Fibroblast of lung (primary cell): ENCODE measurements at regions not wholly inside any gene's neighbourhood (a gene's known extent, or its start where the extent isn't known, plus 50 kb on each side); places are given as distances from the start of the nearest gene placed in this dataset.
A peak's percentile ranks its signal among the peaks of the same experiment; 100 is the strongest.

Experiments
- DNase-seq, 2 donors: peaks; one replicate each; pipeline versions ENCODE4 v3.0.0 to v3.0.0-alpha.2; 2010; ENCODE audit warnings: low read depth in 2 of 2
- H2AFZ ChIP-seq: 2 replicates; pipeline ENCODE4 v1.5.1; 2012; ENCODE audit warnings: low read length, control low read depth, inconsistent platforms
- H3K27ac ChIP-seq: 2 replicates; pipeline ENCODE4 v1.5.1; 2011; ENCODE audit warnings: low read length, control low read depth; ENCODE audit not compliant: insufficient read depth
- H3K27me3 ChIP-seq: 2 replicates; pipeline ENCODE4 v1.5.1; 2011; ENCODE audit warnings: mild to moderate bottlenecking, low read length; ENCODE audit not compliant: control insufficient read depth, insufficient read depth
- H3K36me3 ChIP-seq: 2 replicates; pipeline ENCODE4 v1.5.1; 2011; ENCODE audit warnings: low read length; ENCODE audit not compliant: control insufficient read depth, insufficient read depth
- H3K4me1 ChIP-seq: 2 replicates; pipeline ENCODE4 v1.5.1; 2011; ENCODE audit warnings: low read length; ENCODE audit not compliant: control insufficient read depth, insufficient read depth; ENCODE audit errors: extremely low read depth
- H3K4me2 ChIP-seq: 2 replicates; pipeline ENCODE4 v1.5.1; 2011; ENCODE audit warnings: low read length, control low read depth; ENCODE audit not compliant: insufficient read depth; ENCODE audit errors: extremely low read depth
- H3K4me3 ChIP-seq, 4 experiments: fragments of 200-600 bp in 1 of 4; sonication (generic) in 1 of 4; replicated peaks in 1 of 4; 2 replicates each; pipeline ENCODE4 v1.5.1; 2011 to 2016; ENCODE audit warnings: low read length in 4 of 4, low read depth in 3 of 4, mild to moderate bottlenecking in 3 of 4, control low read depth in 2 of 4, inconsistent platforms in 1 of 4, mixed read lengths in 1 of 4; ENCODE audit not compliant: insufficient read depth in 1 of 4; ENCODE audit errors: control extremely low read depth in 1 of 4
- H3K79me2 ChIP-seq: 2 replicates; pipeline ENCODE4 v1.5.1; 2012; ENCODE audit warnings: mild to moderate bottlenecking, low read length, inconsistent platforms; ENCODE audit not compliant: control insufficient read depth, insufficient read depth
- H3K9ac ChIP-seq: 2 replicates; pipeline ENCODE4 v1.5.1; 2011; ENCODE audit warnings: mild to moderate bottlenecking, low read length, control low read depth; ENCODE audit not compliant: insufficient read depth
- H3K9me3 ChIP-seq: 2 replicates; pipeline ENCODE4 v1.5.1; 2012; ENCODE audit warnings: low read depth, low read length; ENCODE audit not compliant: control insufficient read depth, insufficient read depth
- H4K20me1 ChIP-seq: 2 replicates; pipeline ENCODE4 v1.5.1; 2011; ENCODE audit warnings: low read length; ENCODE audit not compliant: control insufficient read depth, insufficient read depth; ENCODE audit errors: extremely low read depth
- CTCF ChIP-seq, 2 donors: IDR thresholded peaks in 1 of 2; conservative IDR thresholded peaks in 1 of 2; 1 replicate in 1 of 2; 2 replicates in 1 of 2; pipeline ENCODE4 v1.5.1; 2011 to 2012; ENCODE audit warnings: low read length in 2 of 2, control low read depth in 1 of 2, inconsistent platforms in 1 of 2, low read depth in 1 of 2, mild to moderate bottlenecking in 1 of 2
- EZH2 ChIP-seq: IDR thresholded peaks from 2 replicates; pipeline ENCODE4 v1.5.1; 2012; ENCODE audit warnings: low read length, control low read depth, mild to moderate bottlenecking; ENCODE audit errors: missing control alignments

- no peak for DNase-seq
- Histone ChIP-seq H3K9ac (no peak overlapping the region), H3K9me3 (no peaks in the 10 kb centered on the region), H3K27me3 (no peaks in the 10 kb centered on the region), H3K4me2 (no peak overlapping the region), H4K20me1 (no peaks in the 10 kb centered on the region), H3K4me3 (no peak overlapping the region), H2AFZ (no peak overlapping the region), H3K79me2 (no peaks in the 10 kb centered on the region), H3K36me3 (no peaks in the 10 kb centered on the region), H3K4me1 (peaks cover 5% of the 10 kb centered on the region), H3K27ac (no peak overlapping the region)
- TF ChIP-seq CTCF (conservative IDR thresholded peaks at IDR 0.05 in 1 of 2, IDR thresholded peaks at IDR 0.05 in 1 of 2; ENCODE audit: low read depth in 1 of 2, low read length in 2 of 2) (no peak), EZH2 (no peak)
Measured at GRCh38 chr5:72619677-72620076, 112.5 kb upstream of the ZNF366 start.

DNA sequence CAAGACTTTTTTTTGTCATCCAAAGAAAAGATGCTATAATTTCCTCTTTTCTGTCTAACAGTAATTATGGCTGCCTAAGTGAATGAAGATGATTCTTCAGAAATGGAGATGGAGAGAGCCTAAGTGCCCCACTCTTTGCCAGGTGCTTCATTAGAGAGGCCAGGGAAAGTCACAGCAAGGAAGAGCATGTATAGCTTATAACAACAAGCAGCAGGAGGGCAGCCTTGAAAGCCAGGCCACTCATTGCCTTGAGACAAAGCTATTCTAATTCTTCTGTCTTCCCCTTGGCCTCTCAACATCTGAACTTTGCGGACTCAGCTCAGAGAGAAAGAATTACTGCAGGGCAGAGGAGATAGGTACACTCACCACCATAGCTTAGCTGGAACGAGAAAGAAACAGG lies 112.0 kb upstream of the ZNF366 start:
- H3K36me3 ChIP-seq, result no peaks in the 10 kb centered on the region
- H3K4me2 ChIP-seq, result no peak overlapping the region
- no peaks in the 10 kb centered on the region for H3K27me3 ChIP-seq
- no peak for DNase-seq
- H3K4me3 ChIP-seq, result no peak overlapping the region
- H3K9ac ChIP-seq, result no peak overlapping the region
- no peak overlapping the region for H3K27ac ChIP-seq
- H3K79me2 ChIP-seq, result no peaks in the 10 kb centered on the region
- H2AFZ ChIP-seq, result no peak overlapping the region
- no peaks in the 10 kb centered on the region for H4K20me1 ChIP-seq
- H3K9me3 ChIP-seq, result no peaks in the 10 kb centered on the region
- TF ChIP-seq CTCF (conservative IDR thresholded peaks at IDR 0.05 in 1 of 2, IDR thresholded peaks at IDR 0.05 in 1 of 2; ENCODE audit: low read depth in 1 of 2, low read length in 2 of 2) (no peak), EZH2 (no peak)
- peaks cover 2% of the 10 kb centered on the region for H3K4me1 ChIP-seq

DNA sequence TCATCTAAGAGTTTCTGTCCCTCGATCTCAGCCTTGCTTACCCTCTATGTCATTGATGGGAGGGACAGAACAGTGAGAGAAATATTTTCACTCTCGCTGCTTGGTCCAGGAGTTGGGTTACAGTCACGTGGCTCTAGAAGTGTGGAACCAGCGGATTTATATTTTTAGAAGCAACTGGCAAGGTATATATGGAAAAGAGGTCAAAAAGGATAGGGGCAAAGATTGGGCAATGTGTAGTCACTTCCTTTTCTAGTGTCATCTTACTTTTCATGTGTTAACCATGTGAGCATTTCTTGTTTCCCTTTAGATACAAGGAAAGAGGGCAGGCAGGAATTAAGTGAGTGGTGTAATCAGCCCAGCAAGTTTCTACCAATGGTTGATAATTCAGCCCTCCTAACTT lies 111.5 kb upstream of the ZNF366 start:
- Histone ChIP-seq H3K9me3 (no peaks in the 10 kb centered on the region), H3K79me2 (no peaks in the 10 kb centered on the region), H3K4me1 (no peaks in the 10 kb centered on the region), H2AFZ (no peak overlapping the region), H3K9ac (no peak overlapping the region), H3K36me3 (no peaks in the 10 kb centered on the region), H4K20me1 (no peaks in the 10 kb centered on the region), H3K27me3 (no peaks in the 10 kb centered on the region), H3K27ac (no peak overlapping the region), H3K4me2 (no peak overlapping the region), H3K4me3 (no peak overlapping the region)
- peak in 1 of 2 donors; percentile 64 for DNase-seq
- TF ChIP-seq CTCF (conservative IDR thresholded peaks at IDR 0.05 in 1 of 2, IDR thresholded peaks at IDR 0.05 in 1 of 2; ENCODE audit: low read depth in 1 of 2, low read length in 2 of 2) (no peak), EZH2 (no peak)
